NCI-H774 (cell line): ENCODE measurements at regions not wholly inside any gene's neighbourhood (a gene's known extent, or its start where the extent isn't known, plus 50 kb on each side); places are given as distances from the start of the nearest gene placed in this dataset.

Source experiments
- DNase-seq: peaks from one replicate; lab custom pipeline; 2025; lab: John Stamatoyannopoulos, UW

GRCh38 chr17:15177343-15177742 lies 87.8 kb downstream of the PMP22 start:
- no peak for DNase-seq

- no peak for DNase-seq
Observed at GRCh38 chr17:15175356-15175755, 89.8 kb downstream of the PMP22 start.

- DNase-seq, result peak; percentile 20
Observed at GRCh38 chr17:15171167-15172047, 93.7 kb downstream of the PMP22 start.

GRCh38 chr17:15169676-15170075 lies 95.5 kb downstream of the PMP22 start:
- DNase-seq, result no peak

- DNase-seq, result no peak
Observed at GRCh38 chr17:15168379-15168778, 96.7 kb downstream of the PMP22 start.

GRCh38 chr17:15161395-15161794 lies 103.7 kb downstream of the PMP22 start:
- DNase-seq, result no peak

- no peak for DNase-seq
Observed at GRCh38 chr17:15157051-15157450, 108.1 kb downstream of the PMP22 start.

GRCh38 chr17:15154618-15155017 lies 110.5 kb downstream of the PMP22 start:
- DNase-seq, result no peak

GRCh38 chr17:15145621-15146020 lies 119.5 kb downstream of the PMP22 start:
- DNase-seq, result no peak

- DNase-seq, result no peak
Observed at GRCh38 chr17:15143524-15143923, 121.6 kb downstream of the PMP22 start.

- no peak for DNase-seq
Observed at GRCh38 chr17:15134363-15134762, 130.8 kb downstream of the PMP22 start.

- DNase-seq, result no peak
Observed at GRCh38 chr17:15133826-15134225, 131.3 kb downstream of the PMP22 start.

GRCh38 chr17:15133143-15133542 lies 132.0 kb downstream of the PMP22 start:
- no peak for DNase-seq

- no peak for DNase-seq
Observed at GRCh38 chr17:15130426-15130825, 134.7 kb downstream of the PMP22 start.

- no peak for DNase-seq
Observed at GRCh38 chr17:15129986-15130385, 135.1 kb downstream of the PMP22 start.

GRCh38 chr17:15124746-15125145 lies 140.4 kb downstream of the PMP22 start:
- DNase-seq, result no peak

GRCh38 chr17:15124264-15124595 lies 140.9 kb downstream of the PMP22 start:
- DNase-seq, result no peak

GRCh38 chr17:15123593-15124263 lies 141.4 kb downstream of the PMP22 start:
- no peak for DNase-seq

- no peak for DNase-seq
Observed at GRCh38 chr17:15122857-15123256, 142.3 kb downstream of the PMP22 start.

- no peak for DNase-seq
Observed at GRCh38 chr17:15121426-15121825, 143.7 kb downstream of the PMP22 start.

- no peak for DNase-seq
Observed at GRCh38 chr17:15119968-15120367, 145.2 kb downstream of the PMP22 start.

GRCh38 chr17:15117239-15117638 lies 147.9 kb downstream of the PMP22 start:
- no peak for DNase-seq

GRCh38 chr17:15112846-15113617 lies 152.1 kb downstream of the PMP22 start:
- DNase-seq, result peak; percentile 2
